GM12873 (cell line): ENCODE measurements at regions not wholly inside any gene's neighbourhood (a gene's known extent, or its start where the extent isn't known, plus 50 kb on each side); places are given as distances from the start of the nearest gene placed in this dataset.

Experiments used
- TF ChIP-seq, protein P1 (sequence below): IDR thresholded peaks from 2 replicates; pipeline ENCODE4 v1.5.1; 2012; ENCODE audit warnings: low read depth, mild to moderate bottlenecking, moderate library complexity, low read length, control low read depth; ENCODE audit not compliant: insufficient read depth; ENCODE audit errors: missing control alignments

DNA sequence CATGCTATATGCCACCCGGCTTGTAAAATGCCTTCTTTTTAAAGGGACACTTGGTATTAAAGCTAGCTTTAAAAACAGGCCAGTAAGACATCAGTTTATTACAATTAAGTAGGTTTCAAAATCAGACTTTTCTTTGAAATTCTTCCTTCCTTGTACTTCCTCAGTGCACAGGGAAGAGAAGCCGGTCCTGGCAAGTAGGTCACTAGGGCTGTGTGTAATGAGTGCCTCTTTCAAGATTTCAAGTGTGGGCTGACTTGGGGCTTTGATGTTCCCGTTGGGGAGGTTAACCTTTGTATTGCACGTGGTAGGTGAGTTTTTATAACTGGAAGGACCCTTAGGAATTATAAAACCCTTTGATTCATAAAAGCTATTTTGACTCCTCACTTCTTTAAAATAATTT lies 566.4 kb upstream of the ID2 start:
- TF ChIP-seq, protein P1, sequence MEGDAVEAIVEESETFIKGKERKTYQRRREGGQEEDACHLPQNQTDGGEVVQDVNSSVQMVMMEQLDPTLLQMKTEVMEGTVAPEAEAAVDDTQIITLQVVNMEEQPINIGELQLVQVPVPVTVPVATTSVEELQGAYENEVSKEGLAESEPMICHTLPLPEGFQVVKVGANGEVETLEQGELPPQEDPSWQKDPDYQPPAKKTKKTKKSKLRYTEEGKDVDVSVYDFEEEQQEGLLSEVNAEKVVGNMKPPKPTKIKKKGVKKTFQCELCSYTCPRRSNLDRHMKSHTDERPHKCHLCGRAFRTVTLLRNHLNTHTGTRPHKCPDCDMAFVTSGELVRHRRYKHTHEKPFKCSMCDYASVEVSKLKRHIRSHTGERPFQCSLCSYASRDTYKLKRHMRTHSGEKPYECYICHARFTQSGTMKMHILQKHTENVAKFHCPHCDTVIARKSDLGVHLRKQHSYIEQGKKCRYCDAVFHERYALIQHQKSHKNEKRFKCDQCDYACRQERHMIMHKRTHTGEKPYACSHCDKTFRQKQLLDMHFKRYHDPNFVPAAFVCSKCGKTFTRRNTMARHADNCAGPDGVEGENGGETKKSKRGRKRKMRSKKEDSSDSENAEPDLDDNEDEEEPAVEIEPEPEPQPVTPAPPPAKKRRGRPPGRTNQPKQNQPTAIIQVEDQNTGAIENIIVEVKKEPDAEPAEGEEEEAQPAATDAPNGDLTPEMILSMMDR: no peak

- TF ChIP-seq, protein P1: no peak
These were observed 565.9 kb upstream of the ID2 start for GRCh38 chr2:8115966-8116365.

DNA sequence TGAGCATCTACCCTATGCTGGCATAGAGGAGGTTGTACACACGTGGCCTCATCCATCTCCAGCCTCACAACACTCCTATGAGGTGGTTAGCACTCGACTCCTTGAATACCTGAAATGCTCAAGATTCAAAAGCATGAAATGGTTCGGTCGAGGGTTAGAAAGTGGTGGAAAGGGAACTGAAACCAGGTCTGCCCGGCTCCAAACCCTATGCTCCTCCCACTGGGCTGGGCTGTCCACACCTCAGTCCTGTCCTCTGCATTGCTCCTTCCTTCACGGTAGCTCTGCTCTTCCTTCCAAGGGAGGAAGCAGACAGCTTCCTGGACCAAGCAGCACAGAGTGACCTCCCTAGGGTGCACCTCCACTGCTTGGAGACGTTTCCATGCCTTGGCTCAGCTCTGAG lies 565.2 kb upstream of the ID2 start:
- TF ChIP-seq, protein P1: no peak

- TF ChIP-seq, protein P1: no peak
These were observed 562.7 kb upstream of the ID2 start for GRCh38 chr2:8118940-8119781.

GRCh38 chr2:8119782-8120505 lies 561.9 kb upstream of the ID2 start:
- TF ChIP-seq, protein P1: no peak

- TF ChIP-seq, protein P1: no peak
These were observed 561.4 kb upstream of the ID2 start for GRCh38 chr2:8120506-8120860.

DNA sequence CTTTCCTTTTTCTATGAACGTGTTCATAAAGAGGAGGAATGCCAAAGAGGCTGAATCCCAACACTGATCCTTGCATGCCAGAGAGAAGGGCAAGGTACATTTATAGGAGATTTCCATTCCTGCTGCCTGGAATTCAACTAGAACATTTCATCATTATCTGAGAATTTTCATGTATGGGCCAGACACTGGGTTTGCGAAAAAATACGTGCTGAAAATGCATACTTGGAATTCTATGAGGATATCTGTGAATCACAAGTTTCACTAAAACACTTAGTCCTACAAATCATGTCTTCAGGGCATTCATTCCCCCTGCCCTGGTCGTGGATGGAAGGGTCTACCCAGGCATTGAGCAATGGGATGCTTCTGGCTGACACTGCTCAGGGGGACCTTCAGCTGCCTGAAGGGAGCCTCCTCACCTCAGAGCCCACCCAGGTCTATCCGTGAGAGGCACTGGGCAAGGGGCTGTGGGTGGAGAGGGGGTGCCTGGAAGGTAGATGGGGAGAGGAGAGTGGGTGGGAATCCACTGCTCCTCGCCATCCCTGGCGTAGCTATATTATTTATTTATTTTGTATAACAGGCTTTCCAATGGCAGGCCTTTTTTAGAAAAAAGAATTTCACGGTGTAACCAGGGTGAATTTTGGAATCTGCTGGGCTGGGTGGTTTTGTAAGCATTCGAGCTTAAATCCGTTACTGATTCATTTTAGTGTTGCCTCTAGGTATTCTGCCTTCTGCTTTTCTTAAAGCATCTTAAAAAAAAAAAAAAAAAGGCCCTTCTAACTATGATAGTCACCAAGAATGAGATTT lies 560.6 kb upstream of the ID2 start:
- TF ChIP-seq, protein P1: no peak
